Upper lobe of left lung (tissue), 6 donors: ENCODE measurements at regions not wholly inside any gene's neighbourhood (a gene's known extent, or its start where the extent isn't known, plus 50 kb on each side); places are given as distances from the start of the nearest gene placed in this dataset.

Experiments used
- ATAC-seq, 2 donors: fragments of 200-7000 bp; cut with Tn5 transposase; one replicate each; pipeline ENCODE4 v1.9.1; 2022; ENCODE audit warnings: mild to moderate bottlenecking in 2 of 2, moderate library complexity in 2 of 2; ENCODE audit not compliant: low FRiP score in 2 of 2
- DNase-seq, 2 donors: peaks; one replicate each; pipeline ENCODE4 v3.0.0-alpha.2; 2019 to 2020
- H3K27ac ChIP-seq, 4 donors: fragments of 200-600 bp; sonication (generic); one replicate each; pipeline ENCODE4 v1.5.1; 2016 to 2019
- H3K27me3 ChIP-seq, 4 donors: fragments of 200-600 bp; sonication (generic); one replicate each; pipeline ENCODE4 v1.5.1; 2017 to 2019
- H3K36me3 ChIP-seq, 4 donors: fragments of 200-600 bp; sonication (generic); one replicate each; pipeline ENCODE4 v1.5.1; 2016 to 2019
- H3K4me1 ChIP-seq, 4 donors: fragments of 200-600 bp; sonication (generic); one replicate each; pipeline ENCODE4 v1.5.1; 2018 to 2019
- H3K4me3 ChIP-seq, 4 donors: fragments of 200-600 bp; sonication (generic); one replicate each; pipeline ENCODE4 v1.5.1; 2017 to 2019; ENCODE audit warnings: mild to moderate bottlenecking in 2 of 4, moderate library complexity in 1 of 4
- H3K9me3 ChIP-seq, 4 donors: fragments of 200-600 bp; sonication (generic); one replicate each; pipeline ENCODE4 v1.5.1; 2018 to 2019
- EP300 ChIP-seq, 4 donors: sonication (generic); formaldehyde crosslinking; IDR thresholded peaks; one replicate each; pipeline ENCODE4 v1.5.1; 2017; ENCODE audit warnings: antibody characterized with exemption in 4 of 4, control low read depth in 2 of 4
- POLR2A ChIP-seq, 4 donors: fragments of 450-650 bp; IDR thresholded peaks; one replicate each; pipeline ENCODE4 v1.5.1; 2016 to 2017; ENCODE audit warnings: antibody characterized with exemption in 4 of 4, mild to moderate bottlenecking in 2 of 4
- POLR2AphosphoS5 ChIP-seq, 2 donors: sonication (generic); formaldehyde crosslinking; IDR thresholded peaks; one replicate each; pipeline ENCODE4 v1.5.1; 2017; ENCODE audit warnings: antibody characterized with exemption in 2 of 2
- WGBS, 2 donors: methylation state at CpG; one replicate each; pipeline ENCODE4 v1.1.5; 2017 to 2018; 5-methylcytosine and 5-hydroxymethylcytosine counted together
- TF ChIP-seq, protein P1 (sequence below), 6 experiments: fragments of 450-650 bp in 4 of 6; fragments of 200-600 bp in 2 of 6; sonication (generic) in 2 of 6; IDR thresholded peaks; one replicate each; pipeline ENCODE4 v1.5.1; 2016 to 2019; ENCODE audit warnings: antibody characterized with exemption in 6 of 6
- donor health status: DM: no; HTN: no; CAD: no; lungs with moderate emphysema.
- donor health status: DM: no; HTN: yes; CAD: no; lungs with severe emphysema.

DNA sequence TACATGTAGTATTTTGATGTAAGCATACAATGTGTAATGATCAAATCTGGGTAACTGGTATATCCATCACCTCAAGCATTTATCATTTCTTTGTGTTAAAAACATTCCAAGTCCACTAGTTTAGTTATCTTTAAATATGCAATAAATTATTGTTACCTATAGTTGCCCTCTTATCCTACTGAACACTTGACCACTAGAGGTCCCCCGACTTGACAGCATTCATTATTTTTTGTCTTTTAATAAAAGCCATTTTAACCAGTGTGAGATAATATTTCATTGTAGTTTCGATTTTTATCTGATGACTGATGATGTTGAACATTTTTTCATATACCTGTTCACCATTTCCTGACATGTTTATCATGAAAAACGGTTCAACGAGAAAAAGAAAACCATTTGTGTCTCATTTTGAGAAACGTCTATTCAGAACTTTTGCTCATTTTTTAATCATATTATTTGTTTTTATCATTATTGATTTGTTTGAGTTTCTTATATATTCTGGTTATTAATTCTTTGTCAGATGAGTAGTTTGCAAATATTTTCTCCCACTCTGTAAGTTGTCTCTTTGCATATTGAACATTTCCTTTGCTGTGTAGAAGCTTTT, 199.0 kb upstream of the CXXC4 start:
- Histone ChIP-seq H3K9me3 (no peaks in the 10 kb centered on the region), H3K27ac (no peak overlapping the region), H3K27me3 (no peaks in the 10 kb centered on the region), H3K36me3 (no peaks in the 10 kb centered on the region), H3K4me3 (no peak overlapping the region), H3K4me1 (no peaks in the 10 kb centered on the region)
- TF ChIP-seq, protein P1, sequence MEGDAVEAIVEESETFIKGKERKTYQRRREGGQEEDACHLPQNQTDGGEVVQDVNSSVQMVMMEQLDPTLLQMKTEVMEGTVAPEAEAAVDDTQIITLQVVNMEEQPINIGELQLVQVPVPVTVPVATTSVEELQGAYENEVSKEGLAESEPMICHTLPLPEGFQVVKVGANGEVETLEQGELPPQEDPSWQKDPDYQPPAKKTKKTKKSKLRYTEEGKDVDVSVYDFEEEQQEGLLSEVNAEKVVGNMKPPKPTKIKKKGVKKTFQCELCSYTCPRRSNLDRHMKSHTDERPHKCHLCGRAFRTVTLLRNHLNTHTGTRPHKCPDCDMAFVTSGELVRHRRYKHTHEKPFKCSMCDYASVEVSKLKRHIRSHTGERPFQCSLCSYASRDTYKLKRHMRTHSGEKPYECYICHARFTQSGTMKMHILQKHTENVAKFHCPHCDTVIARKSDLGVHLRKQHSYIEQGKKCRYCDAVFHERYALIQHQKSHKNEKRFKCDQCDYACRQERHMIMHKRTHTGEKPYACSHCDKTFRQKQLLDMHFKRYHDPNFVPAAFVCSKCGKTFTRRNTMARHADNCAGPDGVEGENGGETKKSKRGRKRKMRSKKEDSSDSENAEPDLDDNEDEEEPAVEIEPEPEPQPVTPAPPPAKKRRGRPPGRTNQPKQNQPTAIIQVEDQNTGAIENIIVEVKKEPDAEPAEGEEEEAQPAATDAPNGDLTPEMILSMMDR (IDR thresholded peaks at IDR 0.05), result peak in 2 of 6 experiments; percentile 6 to 21
- TF ChIP-seq POLR2AphosphoS5 (IDR thresholded peaks at IDR 0.05) (no peak), EP300 (IDR thresholded peaks at IDR 0.05) (no peak), POLR2A (IDR thresholded peaks at IDR 0.05) (no peak)
- DNase-seq, result no peak
- 74 to 79% methylated on average over 5 of the region's 5 CpGs for WGBS, 2 donors
- ATAC-seq, result no peak

DNA sequence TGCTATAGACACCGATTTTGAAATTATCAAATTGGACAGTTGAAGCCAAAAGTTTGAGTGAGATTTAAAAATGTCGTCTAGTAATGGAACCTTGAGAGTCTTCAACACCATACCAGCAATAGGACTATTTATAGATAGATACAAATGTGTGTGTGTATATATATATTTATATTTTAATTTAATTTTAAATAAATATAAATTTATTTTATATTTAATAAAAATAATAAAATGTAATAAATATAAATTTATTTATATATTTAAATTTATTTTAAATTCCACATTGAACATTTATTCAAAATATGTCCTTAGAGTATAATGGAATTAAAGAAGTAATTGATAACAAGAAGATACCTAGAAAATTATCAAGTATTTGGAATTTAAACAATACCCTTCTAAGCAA, 221.9 kb upstream of the CXXC4 start:
- Histone ChIP-seq H3K4me1 (no peaks in the 10 kb centered on the region), H3K27me3 (no peaks in the 10 kb centered on the region), H3K4me3 (no peak overlapping the region), H3K36me3 (no peaks in the 10 kb centered on the region), H3K9me3 (no peaks in the 10 kb centered on the region), H3K27ac (no peak overlapping the region)
- TF ChIP-seq, protein P1 (IDR thresholded peaks at IDR 0.05), result no peak
- TF ChIP-seq EP300 (IDR thresholded peaks at IDR 0.05), result no peak
- no peak for TF ChIP-seq POLR2AphosphoS5 (IDR thresholded peaks at IDR 0.05)
- no peak for TF ChIP-seq POLR2A (IDR thresholded peaks at IDR 0.05)
- ATAC-seq, result no peak
- 85 to 90% methylated on average over 2 of the region's 2 CpGs for WGBS, 2 donors
- no peak for DNase-seq

DNA sequence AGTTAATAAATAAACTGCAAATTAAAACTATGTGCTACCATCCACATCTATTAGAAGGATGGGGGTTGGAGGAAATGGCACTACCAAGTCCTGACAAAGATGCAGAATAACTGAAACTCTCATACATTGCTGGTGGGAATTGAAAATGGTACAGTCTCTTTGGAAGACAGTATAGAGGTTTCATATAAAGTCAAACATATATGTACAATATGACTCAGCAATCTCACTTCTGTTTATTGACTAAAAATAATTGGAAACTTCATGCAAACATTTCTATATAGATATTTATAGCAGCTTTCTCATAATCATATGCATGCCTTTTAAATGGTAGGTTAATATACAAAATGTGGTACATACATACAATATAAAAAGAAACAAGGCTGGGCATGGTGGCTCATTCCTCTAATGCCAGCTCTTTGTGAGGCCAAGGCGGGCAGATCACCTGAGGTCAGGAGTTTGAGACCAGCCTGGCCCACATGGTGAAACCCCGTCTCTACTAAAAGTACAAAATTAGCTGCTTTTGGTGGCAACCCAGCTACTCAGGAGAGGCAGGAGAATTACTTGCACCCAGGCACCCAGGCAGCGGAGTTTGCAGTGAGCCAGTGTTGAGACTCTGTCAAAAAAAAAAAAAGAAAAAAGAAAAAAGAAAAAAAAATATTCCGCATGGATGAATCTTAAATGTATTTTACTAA, 225.0 kb upstream of the CXXC4 start:
- no peak for ATAC-seq
- no peak overlapping the region for H3K27ac ChIP-seq
- H3K27me3 ChIP-seq, result no peaks in the 10 kb centered on the region

DNA sequence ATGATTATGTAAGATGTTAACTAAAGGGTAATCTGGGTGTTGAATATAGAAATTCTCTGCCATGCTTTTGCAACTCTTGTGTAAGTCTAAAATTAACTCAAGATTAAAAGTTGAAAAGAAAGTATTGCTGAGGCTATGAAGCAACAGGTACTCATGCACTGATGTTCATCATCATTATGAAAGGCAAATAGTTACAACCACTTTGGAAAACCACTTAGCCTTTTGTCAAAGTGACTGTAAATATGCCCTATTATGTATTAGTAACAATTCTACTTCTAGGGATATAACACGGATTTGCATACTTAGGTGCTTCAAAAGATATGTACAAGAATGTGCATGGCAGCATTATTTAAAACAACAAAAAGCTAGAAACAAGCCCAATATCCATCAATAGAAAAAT, 227.8 kb upstream of the CXXC4 start:
- Histone ChIP-seq H3K27ac (no peak overlapping the region), H3K4me1 (no peaks in the 10 kb centered on the region), H3K36me3 (no peaks in the 10 kb centered on the region), H3K27me3 (no peaks in the 10 kb centered on the region), H3K9me3 (no peaks in the 10 kb centered on the region), H3K4me3 (no peak overlapping the region)
- no peak for DNase-seq
- no peak for ATAC-seq
- TF ChIP-seq, protein P1 (IDR thresholded peaks at IDR 0.05), result no peak
- no peak for TF ChIP-seq EP300 (IDR thresholded peaks at IDR 0.05)
- no peak for TF ChIP-seq POLR2A (IDR thresholded peaks at IDR 0.05)
- TF ChIP-seq POLR2AphosphoS5 (IDR thresholded peaks at IDR 0.05), result no peak
- 46 to 66% methylated on average over 1 of the region's 1 CpG for WGBS, 2 donors

More for the DNA sequence above, 225.0 kb upstream of the CXXC4 start:
- TF ChIP-seq, protein P1 (IDR thresholded peaks at IDR 0.05), result no peak
- 75 to 83% methylated on average over 4 of the region's 4 CpGs for WGBS, 2 donors
- DNase-seq, result no peak
- Histone ChIP-seq H3K9me3 (no peaks in the 10 kb centered on the region), H3K36me3 (no peaks in the 10 kb centered on the region), H3K4me1 (no peaks in the 10 kb centered on the region), H3K4me3 (no peak overlapping the region)

DNA sequence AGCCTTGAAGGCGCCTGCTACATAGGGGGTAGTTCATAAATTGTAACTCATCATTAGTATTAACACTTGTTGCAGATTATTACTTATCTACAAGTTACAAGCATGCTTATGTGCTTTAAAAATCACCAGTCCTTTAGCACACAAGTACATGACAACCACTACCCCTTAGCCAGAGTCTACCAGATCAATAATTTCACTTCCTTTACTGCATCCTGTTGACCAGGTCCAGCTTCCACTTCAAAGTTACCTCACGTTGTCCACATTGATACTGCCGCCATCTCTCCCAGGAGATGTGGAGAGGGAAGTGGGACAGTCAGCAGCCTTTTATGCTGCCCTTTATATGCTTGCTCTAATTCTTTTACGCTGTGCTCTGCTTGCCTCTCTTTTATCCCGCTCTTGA, 231.3 kb upstream of the CXXC4 start:
- H3K36me3 ChIP-seq, result no peaks in the 10 kb centered on the region
- DNase-seq (no peak), ATAC-seq (no peak)
- H3K4me3 ChIP-seq, result no peak overlapping the region
- H3K27ac ChIP-seq, result no peak overlapping the region
- WGBS, 2 donors, result 84 to 87% methylated on average over 5 of the region's 5 CpGs
- no peaks in the 10 kb centered on the region for H3K27me3 ChIP-seq
- TF ChIP-seq, protein P1 (IDR thresholded peaks at IDR 0.05), result no peak
- TF ChIP-seq POLR2A (IDR thresholded peaks at IDR 0.05), result no peak
- no peak for TF ChIP-seq EP300 (IDR thresholded peaks at IDR 0.05)
- TF ChIP-seq POLR2AphosphoS5 (IDR thresholded peaks at IDR 0.05), result no peak
- H3K9me3 ChIP-seq, result no peaks in the 10 kb centered on the region
- H3K4me1 ChIP-seq, result no peaks in the 10 kb centered on the region
